Peyer's patch (tissue), 4 donors: ENCODE measurements at regions not wholly inside any gene's neighbourhood (a gene's known extent, or its start where the extent isn't known, plus 50 kb on each side); places are given as distances from the start of the nearest gene placed in this dataset.

Experiments
- DNase-seq, 3 donors: peaks; one replicate each; pipeline ENCODE4 v3.0.0-alpha.2; 2017 to 2019
- H3K27ac ChIP-seq, 4 donors: fragments of 200-600 bp; sonication (generic); one replicate each; pipeline ENCODE4 v1.5.1; 2016 to 2019
- H3K27me3 ChIP-seq, 2 donors: fragments of 200-600 bp; sonication (generic); one replicate each; pipeline ENCODE4 v1.5.1; 2019
- H3K36me3 ChIP-seq, 3 donors: fragments of 200-600 bp; sonication (generic); one replicate each; pipeline ENCODE4 v1.5.1; 2016 to 2019
- H3K4me1 ChIP-seq, 4 donors: fragments of 200-600 bp; sonication (generic); one replicate each; pipeline ENCODE4 v1.5.1; 2016 to 2019
- H3K4me3 ChIP-seq, 4 donors: fragments of 200-600 bp; sonication (generic); 1 replicate in 3 of 4; 2 replicates in 1 of 4; pipeline ENCODE4 v1.5.1; 2016 to 2019; ENCODE audit warnings: mild to moderate bottlenecking in 1 of 4
- H3K9me3 ChIP-seq, 4 donors: fragments of 200-600 bp; sonication (generic); one replicate each; pipeline ENCODE4 v1.5.1; 2016 to 2019; ENCODE audit warnings: mild to moderate bottlenecking in 1 of 4
- CTCF ChIP-seq, 6 experiments: fragments of 450-650 bp in 4 of 6; fragments of 200-600 bp in 2 of 6; sonication (generic) in 1 of 6; IDR thresholded peaks; one replicate each; pipeline ENCODE4 v1.5.1; 2017 to 2019; ENCODE audit warnings: antibody characterized with exemption in 6 of 6, mild to moderate bottlenecking in 3 of 6, moderate library complexity in 1 of 6
- POLR2A ChIP-seq, 2 donors: fragments of 450-650 bp; IDR thresholded peaks; one replicate each; pipeline ENCODE4 v1.5.1; 2017; ENCODE audit warnings: antibody characterized with exemption in 2 of 2, mild to moderate bottlenecking in 2 of 2, moderate library complexity in 2 of 2

GRCh38 chr1:98044766-98045165, 123.9 kb upstream of the DPYD start:
- Histone ChIP-seq H3K27me3 (peaks cover 0 to 29% of the 10 kb centered on the region in 2 donors), H3K27ac (no peak overlapping the region), H3K36me3 (no peaks in the 10 kb centered on the region), H3K4me1 (peaks cover 0 to 18% (median 0%) of the 10 kb centered on the region in 4 donors), H3K9me3 (no peaks in the 10 kb centered on the region), H3K4me3 (peak overlapping the region in 2 of 4 donors; percentile 19 to 51)
- TF ChIP-seq POLR2A (IDR thresholded peaks at IDR 0.05) (no peak), CTCF (IDR thresholded peaks at IDR 0.05) (no peak)
- no peak for DNase-seq

- Histone ChIP-seq H3K9me3 (no peaks in the 10 kb centered on the region), H3K36me3 (no peaks in the 10 kb centered on the region), H3K4me3 (no peak overlapping the region), H3K4me1 (peaks cover 0 to 15% (median 0%) of the 10 kb centered on the region in 4 donors), H3K27me3 (peaks cover 0 to 24% of the 10 kb centered on the region in 2 donors), H3K27ac (no peak overlapping the region)
- DNase-seq, result no peak
- TF ChIP-seq POLR2A (IDR thresholded peaks at IDR 0.05) (no peak), CTCF (IDR thresholded peaks at IDR 0.05) (no peak)
Measured at GRCh38 chr1:98044071-98044697, 123.3 kb upstream of the DPYD start.

GRCh38 chr1:98035602-98036002, 114.8 kb upstream of the DPYD start:
- Histone ChIP-seq H3K27ac (no peak overlapping the region), H3K36me3 (no peaks in the 10 kb centered on the region), H3K4me1 (no peaks in the 10 kb centered on the region), H3K9me3 (no peaks in the 10 kb centered on the region), H3K27me3 (no peaks in the 10 kb centered on the region), H3K4me3 (no peak overlapping the region)
- DNase-seq, result no peak
- TF ChIP-seq POLR2A (IDR thresholded peaks at IDR 0.05) (no peak), CTCF (IDR thresholded peaks at IDR 0.05) (no peak)

- DNase-seq, result no peak
- Histone ChIP-seq H3K4me1 (no peaks in the 10 kb centered on the region), H3K36me3 (no peaks in the 10 kb centered on the region), H3K27ac (no peak overlapping the region), H3K27me3 (no peaks in the 10 kb centered on the region), H3K9me3 (no peaks in the 10 kb centered on the region), H3K4me3 (no peak overlapping the region)
- TF ChIP-seq CTCF (IDR thresholded peaks at IDR 0.05), result no peak
- TF ChIP-seq POLR2A (IDR thresholded peaks at IDR 0.05), result no peak
Measured at GRCh38 chr1:98034505-98034904, 113.7 kb upstream of the DPYD start.

GRCh38 chr1:98032958-98033357, 112.1 kb upstream of the DPYD start:
- TF ChIP-seq POLR2A (IDR thresholded peaks at IDR 0.05) (no peak), CTCF (IDR thresholded peaks at IDR 0.05) (no peak)

GRCh38 chr1:98030976-98031375, 110.1 kb upstream of the DPYD start:
- no peaks in the 10 kb centered on the region for H3K4me1 ChIP-seq
- H3K27me3 ChIP-seq, result no peaks in the 10 kb centered on the region
- no peaks in the 10 kb centered on the region for H3K36me3 ChIP-seq
- no peak overlapping the region for H3K4me3 ChIP-seq
- DNase-seq, result no peak
- TF ChIP-seq POLR2A (IDR thresholded peaks at IDR 0.05) (no peak), CTCF (IDR thresholded peaks at IDR 0.05) (no peak)
- no peaks in the 10 kb centered on the region for H3K9me3 ChIP-seq
- no peak overlapping the region for H3K27ac ChIP-seq

More at GRCh38 chr1:98032958-98033357, 112.1 kb upstream of the DPYD start:
- Histone ChIP-seq H3K36me3 (no peaks in the 10 kb centered on the region), H3K27ac (no peak overlapping the region), H3K27me3 (no peaks in the 10 kb centered on the region), H3K9me3 (no peaks in the 10 kb centered on the region), H3K4me3 (no peak overlapping the region), H3K4me1 (no peaks in the 10 kb centered on the region)
- no peak for DNase-seq
